ENCODE measurements at regions not wholly inside any gene's neighbourhood (a gene's known extent, or its start where the extent isn't known, plus 50 kb on each side); places are given as distances from the start of the nearest gene placed in this dataset.

DNA sequence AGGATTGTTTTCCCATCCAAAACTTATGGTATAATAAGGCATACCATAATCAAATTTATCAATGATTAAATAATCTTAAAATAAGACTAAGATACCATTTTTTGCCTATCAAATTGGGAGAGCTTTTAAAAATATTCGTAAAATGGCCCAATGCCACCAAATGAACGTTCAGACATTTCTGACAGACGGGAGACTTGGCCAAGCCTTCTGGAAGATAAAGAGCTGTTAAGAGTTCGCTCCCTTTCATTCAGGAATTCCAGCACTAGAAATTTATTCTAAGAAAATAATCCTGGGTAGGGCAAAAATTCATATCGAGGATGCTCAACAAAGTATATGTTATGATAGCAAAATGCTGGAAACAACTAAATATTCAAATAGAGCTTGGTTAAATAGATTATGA is 85.6 kb upstream of the NEO1 start:
- TF ChIP-seq POLR2A (IDR thresholded peaks at IDR 0.05), result no peak
- TF ChIP-seq CTCF (IDR thresholded peaks at IDR 0.05), result no peak

DNA sequence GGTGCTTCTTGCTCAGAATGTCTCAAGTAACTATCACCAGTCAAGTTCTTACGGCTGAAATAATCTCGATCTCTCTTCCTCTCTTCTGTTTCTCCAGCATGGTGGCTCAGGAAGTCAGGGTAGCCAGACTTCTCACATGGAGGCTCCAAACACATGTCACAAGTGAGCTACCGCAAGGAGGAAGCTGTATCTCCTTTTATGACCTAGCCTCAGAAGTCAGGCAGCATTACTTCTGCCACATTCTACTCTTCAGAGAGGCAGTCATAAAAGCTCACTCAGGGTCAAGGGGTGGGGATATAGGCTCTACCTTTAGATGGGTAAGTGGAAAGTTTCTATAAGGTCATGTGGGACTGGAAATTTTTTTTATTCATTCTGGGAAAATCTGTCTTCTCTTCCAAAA is 86.6 kb upstream of the NEO1 start:
- 78% methylated on average over 3 of the region's 3 CpGs for WGBS (ENCODE audit: insufficient coverage, low coverage, low lambda C conversion rate, missing lambda C conversion rate)
- H3K36me3 ChIP-seq, result no peaks in the 10 kb centered on the region

More for the DNA sequence above, 85.6 kb upstream of the NEO1 start:
- Histone ChIP-seq H3K4me3 (no peak overlapping the region), H3K27me3 (no peaks in the 10 kb centered on the region), H3K27ac (no peak overlapping the region), H3K4me1 (no peaks in the 10 kb centered on the region), H3K9me3 (no peaks in the 10 kb centered on the region), H3K36me3 (no peaks in the 10 kb centered on the region)
- intact Hi-C loops (cut with DNase I), result no loop called here
- DNase-seq (no peak), ATAC-seq (no peak)
- 58% methylated on average over 5 of the region's 5 CpGs for WGBS (ENCODE audit: insufficient coverage, low coverage, low lambda C conversion rate, missing lambda C conversion rate)

DNA sequence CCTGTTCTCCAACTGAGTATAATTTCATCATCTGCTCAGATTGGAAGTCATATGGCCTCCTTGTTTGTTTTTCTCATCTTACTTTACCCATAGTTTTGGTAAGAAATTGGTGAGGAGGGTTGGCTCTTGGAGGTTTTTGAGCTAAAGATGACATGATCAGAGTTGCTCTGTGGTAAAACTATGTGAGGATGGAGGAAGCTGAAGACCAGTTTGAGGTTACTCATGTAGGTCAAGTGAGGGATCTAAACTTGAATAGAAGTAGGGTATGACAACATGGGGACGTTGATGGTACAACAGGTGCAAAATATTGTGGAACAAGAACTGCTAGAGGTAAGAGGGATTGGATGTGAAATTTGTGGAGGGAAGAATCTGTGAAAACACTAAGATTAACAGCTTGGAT is 87.7 kb upstream of the NEO1 start:
- WGBS (ENCODE audit: insufficient coverage, low coverage, low lambda C conversion rate, missing lambda C conversion rate), result 64% methylated on average over 1 of the region's 1 CpG
- H3K4me1 ChIP-seq, result no peaks in the 10 kb centered on the region
- no peaks in the 10 kb centered on the region for H3K9me3 ChIP-seq
- H3K4me3 ChIP-seq, result no peak overlapping the region
- H3K36me3 ChIP-seq, result no peaks in the 10 kb centered on the region
- DNase-seq (no peak), ATAC-seq (no peak)
- no peak for TF ChIP-seq CTCF (IDR thresholded peaks at IDR 0.05)
- no peak for TF ChIP-seq POLR2A (IDR thresholded peaks at IDR 0.05)
- no peaks in the 10 kb centered on the region for H3K27me3 ChIP-seq
- intact Hi-C loops (cut with DNase I), result no loop called here
- H3K27ac ChIP-seq, result no peak overlapping the region

More for the DNA sequence above, 86.6 kb upstream of the NEO1 start:
- no peak for DNase-seq
- intact Hi-C loops (cut with DNase I), result no loop called here
- TF ChIP-seq POLR2A (IDR thresholded peaks at IDR 0.05) (no peak), CTCF (IDR thresholded peaks at IDR 0.05) (no peak)
- Histone ChIP-seq H3K4me1 (no peaks in the 10 kb centered on the region), H3K9me3 (no peaks in the 10 kb centered on the region), H3K4me3 (no peak overlapping the region), H3K27me3 (no peaks in the 10 kb centered on the region), H3K27ac (no peak overlapping the region)
- ATAC-seq, result no peak

DNA sequence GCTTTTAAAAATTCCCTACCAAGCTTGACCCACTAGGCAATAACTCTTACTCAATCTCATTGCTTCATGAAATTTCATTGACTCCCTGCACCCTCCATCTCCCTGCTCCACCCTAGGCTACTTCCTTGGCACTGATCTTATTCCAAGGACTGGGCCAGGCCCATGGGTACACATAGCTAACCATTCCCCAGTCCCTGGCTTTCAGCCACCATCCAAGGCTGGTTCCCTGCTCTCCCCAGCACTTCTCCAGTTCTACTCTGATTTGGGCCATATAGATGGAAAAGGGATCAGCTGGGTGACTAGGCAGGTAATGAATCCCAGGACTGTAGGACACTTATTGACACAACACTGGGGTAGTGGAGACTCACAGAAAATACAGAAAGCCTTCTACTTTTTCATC is 88.1 kb upstream of the NEO1 start:
- no peak for TF ChIP-seq CTCF (IDR thresholded peaks at IDR 0.05)
- no peak for TF ChIP-seq POLR2A (IDR thresholded peaks at IDR 0.05)
- Histone ChIP-seq H3K4me3 (no peak overlapping the region), H3K4me1 (no peaks in the 10 kb centered on the region), H3K27ac (no peak overlapping the region), H3K36me3 (no peaks in the 10 kb centered on the region), H3K9me3 (no peaks in the 10 kb centered on the region), H3K27me3 (no peaks in the 10 kb centered on the region)
- intact Hi-C loops (cut with DNase I), result no loop called here
- DNase-seq (no peak), ATAC-seq (peak in 2 of 4 donors; percentile 30 to 60)

- ATAC-seq, result no peak
- H3K36me3 ChIP-seq, result no peaks in the 10 kb centered on the region
- no peaks in the 10 kb centered on the region for H3K4me1 ChIP-seq
- no peak for DNase-seq
- H3K27ac ChIP-seq, result no peak overlapping the region
- H3K4me3 ChIP-seq, result no peak overlapping the region
- H3K9me3 ChIP-seq, result no peaks in the 10 kb centered on the region
- H3K27me3 ChIP-seq, result no peaks in the 10 kb centered on the region
- TF ChIP-seq CTCF (IDR thresholded peaks at IDR 0.05), result no peak
- no peak for TF ChIP-seq POLR2A (IDR thresholded peaks at IDR 0.05)
- 55% methylated on average over 3 of the region's 8 CpGs for WGBS (ENCODE audit: insufficient coverage, low coverage, low lambda C conversion rate, missing lambda C conversion rate)
- intact Hi-C loops (cut with DNase I), result no loop called here
Measured at GRCh38 chr15:72962054-72962702, 90.1 kb upstream of the NEO1 start.

Data from right lobe of liver (tissue), 6 donors.